IMR-90 (cell line): ENCODE measurements at regions not wholly inside any gene's neighbourhood (a gene's known extent, or its start where the extent isn't known, plus 50 kb on each side); places are given as distances from the start of the nearest gene placed in this dataset.

Source experiments
- MAZ ChIP-seq: IDR thresholded peaks from 2 replicates; pipeline ENCODE4 v1.6.1; 2012; ENCODE audit warnings: low read depth, mild to moderate bottlenecking, low read length, improper control_type of control experiment, moderate library complexity, borderline replicate concordance
- RAD21 ChIP-seq: IDR thresholded peaks from 2 replicates; pipeline ENCODE4 v1.6.1; 2012; ENCODE audit warnings: low read length, improper control_type of control experiment
- RFX5 ChIP-seq: IDR thresholded peaks from 2 replicates; pipeline ENCODE4 v1.8.0; 2012; ENCODE audit warnings: low read depth, mild to moderate bottlenecking, low read length, moderate library complexity
- SMC3 ChIP-seq: fragments of 150-350 bp; IDR thresholded peaks from 2 replicates; pipeline ENCODE4 v1.6.1; 2016; ENCODE audit warnings: low read depth, mild to moderate bottlenecking, antibody characterized with exemption, low read length, moderate library complexity
- TF ChIP-seq, protein P1 (sequence below): conservative IDR thresholded peaks from 2 replicates; pipeline ENCODE4 v1.5.1; 2012; ENCODE audit warnings: mild to moderate bottlenecking, low read depth, low read length, improper control_type of control experiment

DNA sequence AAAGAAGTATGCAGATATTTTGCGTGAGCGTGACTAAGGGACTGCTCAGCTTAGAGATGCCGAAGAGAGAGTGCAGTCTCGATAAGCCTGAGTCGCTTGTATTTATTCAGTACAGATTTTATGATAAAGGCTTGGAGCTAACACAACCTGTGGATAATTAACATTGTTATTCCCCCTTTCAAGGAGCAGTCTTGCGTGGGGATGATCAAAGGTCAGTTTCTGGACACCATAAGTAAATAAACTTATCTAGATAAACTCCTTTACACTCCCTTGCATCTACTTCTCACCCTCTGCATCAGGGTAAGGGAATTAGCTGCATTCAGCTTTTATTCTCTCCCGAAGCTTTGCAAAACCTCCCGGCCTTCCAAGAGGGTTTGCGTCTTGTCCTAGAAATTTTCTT lies 357.8 kb upstream of the ST8SIA4 start:
- TF ChIP-seq, protein P1, sequence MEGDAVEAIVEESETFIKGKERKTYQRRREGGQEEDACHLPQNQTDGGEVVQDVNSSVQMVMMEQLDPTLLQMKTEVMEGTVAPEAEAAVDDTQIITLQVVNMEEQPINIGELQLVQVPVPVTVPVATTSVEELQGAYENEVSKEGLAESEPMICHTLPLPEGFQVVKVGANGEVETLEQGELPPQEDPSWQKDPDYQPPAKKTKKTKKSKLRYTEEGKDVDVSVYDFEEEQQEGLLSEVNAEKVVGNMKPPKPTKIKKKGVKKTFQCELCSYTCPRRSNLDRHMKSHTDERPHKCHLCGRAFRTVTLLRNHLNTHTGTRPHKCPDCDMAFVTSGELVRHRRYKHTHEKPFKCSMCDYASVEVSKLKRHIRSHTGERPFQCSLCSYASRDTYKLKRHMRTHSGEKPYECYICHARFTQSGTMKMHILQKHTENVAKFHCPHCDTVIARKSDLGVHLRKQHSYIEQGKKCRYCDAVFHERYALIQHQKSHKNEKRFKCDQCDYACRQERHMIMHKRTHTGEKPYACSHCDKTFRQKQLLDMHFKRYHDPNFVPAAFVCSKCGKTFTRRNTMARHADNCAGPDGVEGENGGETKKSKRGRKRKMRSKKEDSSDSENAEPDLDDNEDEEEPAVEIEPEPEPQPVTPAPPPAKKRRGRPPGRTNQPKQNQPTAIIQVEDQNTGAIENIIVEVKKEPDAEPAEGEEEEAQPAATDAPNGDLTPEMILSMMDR: no peak
- TF ChIP-seq RFX5 (no peak), SMC3 (no peak), MAZ (no peak), RAD21 (no peak)
